Skin of body (tissue), 1 donor: ENCODE measurements at regions not wholly inside any gene's neighbourhood (a gene's known extent, or its start where the extent isn't known, plus 50 kb on each side); places are given as distances from the start of the nearest gene placed in this dataset.
"Not testable (repeated sequence)": the region's sequence is repeated elsewhere in the genome, so short reads cannot be mapped to it uniquely, and the experiment has no call there.

ENCODE experiments used
- DNase-seq: peaks from one replicate; lab custom pipeline; 2025; lab: John Stamatoyannopoulos, UW

- DNase-seq: no peak
These were observed 138.1 kb downstream of the DIRAS2 start for GRCh38 chr9:90504486-90504885.

- no peak for DNase-seq
These were observed 136.9 kb downstream of the DIRAS2 start for GRCh38 chr9:90505695-90506094.

- not testable (repeated sequence) for DNase-seq
These were observed 136.2 kb downstream of the DIRAS2 start for GRCh38 chr9:90506402-90506801.

- DNase-seq: no peak
These were observed 135.0 kb downstream of the DIRAS2 start for GRCh38 chr9:90507621-90508020.

GRCh38 chr9:90508940-90509339 is 133.7 kb downstream of the DIRAS2 start:
- DNase-seq: no peak

GRCh38 chr9:90511711-90512110 is 130.9 kb downstream of the DIRAS2 start:
- DNase-seq: no peak

GRCh38 chr9:90514877-90515276 is 127.7 kb downstream of the DIRAS2 start:
- DNase-seq: no peak

GRCh38 chr9:90515510-90515909 is 127.1 kb downstream of the DIRAS2 start:
- no peak for DNase-seq

GRCh38 chr9:90517103-90517502 is 125.5 kb downstream of the DIRAS2 start:
- no peak for DNase-seq

GRCh38 chr9:90521811-90522570 is 120.6 kb downstream of the DIRAS2 start:
- DNase-seq: no peak

- no peak for DNase-seq
These were observed 118.7 kb downstream of the DIRAS2 start for GRCh38 chr9:90523958-90524357.

- no peak for DNase-seq
These were observed 116.2 kb downstream of the DIRAS2 start for GRCh38 chr9:90526386-90526785.

- not testable (repeated sequence) for DNase-seq
These were observed 106.5 kb downstream of the DIRAS2 start for GRCh38 chr9:90536094-90536493.

- DNase-seq: no peak
These were observed 104.1 kb downstream of the DIRAS2 start for GRCh38 chr9:90538566-90538965.

- no peak for DNase-seq
These were observed 103.3 kb downstream of the DIRAS2 start for GRCh38 chr9:90539286-90539685.

GRCh38 chr9:90540734-90541133 is 101.9 kb downstream of the DIRAS2 start:
- no peak for DNase-seq

GRCh38 chr9:90544488-90544887 is 98.1 kb downstream of the DIRAS2 start:
- DNase-seq: no peak

GRCh38 chr9:90546200-90546599 is 96.4 kb downstream of the DIRAS2 start:
- DNase-seq: no peak

GRCh38 chr9:90547896-90548295 is 94.7 kb downstream of the DIRAS2 start:
- no peak for DNase-seq

- DNase-seq: no peak
These were observed 90.3 kb downstream of the DIRAS2 start for GRCh38 chr9:90552317-90552716.

GRCh38 chr9:90555351-90556057 is 87.1 kb downstream of the DIRAS2 start:
- no peak for DNase-seq

GRCh38 chr9:90556897-90557675 is 85.5 kb downstream of the DIRAS2 start:
- no peak for DNase-seq
